Effector memory CD4-positive, alpha-beta T cell (primary cell): ENCODE measurements at regions not wholly inside any gene's neighbourhood (a gene's known extent, or its start where the extent isn't known, plus 50 kb on each side); places are given as distances from the start of the nearest gene placed in this dataset.

Source experiments
- DNase-seq, 3 donors: peaks; one replicate each; pipeline ENCODE4 v3.0.0-alpha.2; 2020
- H3K27ac ChIP-seq: 2 replicates; pipeline ENCODE4 v1.7.0; 2013; ENCODE audit warnings: mild to moderate bottlenecking, low read length, moderate library complexity; ENCODE audit not compliant: insufficient read depth, poor library complexity, severe bottlenecking
- H3K27me3 ChIP-seq: replicated peaks from 2 replicates; pipeline ENCODE4 v1.7.0; 2013; ENCODE audit warnings: mild to moderate bottlenecking, low read length; ENCODE audit not compliant: insufficient read depth, control insufficient read depth, poor library complexity, severe bottlenecking
- H3K36me3 ChIP-seq: 2 replicates; pipeline ENCODE4 v1.7.0; 2013; ENCODE audit warnings: mild to moderate bottlenecking, low read length, moderate library complexity; ENCODE audit not compliant: control insufficient read depth, insufficient read depth
- H3K4me1 ChIP-seq: 2 replicates; pipeline ENCODE4 v1.7.0; 2013; ENCODE audit warnings: low read length, mild to moderate bottlenecking; ENCODE audit not compliant: control insufficient read depth, insufficient read depth, poor library complexity, severe bottlenecking
- H3K4me3 ChIP-seq: 2 replicates; pipeline ENCODE4 v1.7.0; 2013; ENCODE audit warnings: low read length, low read depth, mild to moderate bottlenecking; ENCODE audit not compliant: insufficient read depth, poor library complexity, severe bottlenecking
- H3K9me3 ChIP-seq: 2 replicates; pipeline ENCODE4 v1.7.0; 2013; ENCODE audit warnings: mild to moderate bottlenecking, low read length, moderate library complexity; ENCODE audit not compliant: control insufficient read depth

DNA sequence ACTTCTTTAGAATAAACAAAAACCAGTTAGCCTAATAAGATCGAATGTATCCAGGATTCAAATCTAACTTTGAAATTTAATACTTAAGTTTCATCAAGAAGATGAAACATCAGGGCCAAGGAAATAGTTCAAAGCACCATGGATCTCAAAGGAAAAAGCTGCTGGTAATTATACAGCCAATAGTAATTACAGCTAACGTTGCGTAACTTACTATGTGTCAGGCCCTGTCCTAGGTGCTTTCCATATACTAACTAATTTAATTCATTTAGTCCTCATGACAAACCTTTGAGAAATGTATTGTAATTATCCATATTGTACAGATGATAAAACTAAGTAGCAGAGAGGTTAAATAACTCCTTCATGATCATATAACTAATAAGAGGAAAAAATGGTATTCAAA, 598.6 kb downstream of the NYAP2 start:
- Histone ChIP-seq H3K36me3 (no peaks in the 10 kb centered on the region), H3K27ac (no peak overlapping the region), H3K4me1 (no peaks in the 10 kb centered on the region), H3K9me3 (no peaks in the 10 kb centered on the region), H3K4me3 (no peak overlapping the region), H3K27me3 (no peaks in the 10 kb centered on the region)
- no peak for DNase-seq

DNA sequence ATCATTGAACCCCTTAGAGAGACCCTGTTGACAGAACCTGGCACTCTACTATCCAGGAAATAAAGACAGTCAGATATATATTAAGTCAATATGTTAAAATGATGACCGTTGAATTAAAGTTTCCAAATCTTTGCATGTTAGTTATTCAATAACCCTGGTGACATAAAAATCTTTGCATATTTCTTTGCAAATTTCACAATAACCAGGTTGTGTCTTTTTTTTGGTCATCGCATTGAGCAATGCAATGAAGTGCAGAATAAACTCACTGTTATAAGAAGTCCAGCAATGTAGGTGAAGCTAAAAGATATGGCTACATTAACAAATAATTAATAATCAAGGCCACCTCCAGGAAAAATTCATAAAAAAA, 596.9 kb downstream of the NYAP2 start:
- no peaks in the 10 kb centered on the region for H3K27me3 ChIP-seq
- H3K27ac ChIP-seq = no peak overlapping the region
- H3K9me3 ChIP-seq = no peaks in the 10 kb centered on the region
- DNase-seq = no peak
- H3K4me3 ChIP-seq = no peak overlapping the region
- H3K36me3 ChIP-seq = no peaks in the 10 kb centered on the region
- H3K4me1 ChIP-seq = no peaks in the 10 kb centered on the region

DNA sequence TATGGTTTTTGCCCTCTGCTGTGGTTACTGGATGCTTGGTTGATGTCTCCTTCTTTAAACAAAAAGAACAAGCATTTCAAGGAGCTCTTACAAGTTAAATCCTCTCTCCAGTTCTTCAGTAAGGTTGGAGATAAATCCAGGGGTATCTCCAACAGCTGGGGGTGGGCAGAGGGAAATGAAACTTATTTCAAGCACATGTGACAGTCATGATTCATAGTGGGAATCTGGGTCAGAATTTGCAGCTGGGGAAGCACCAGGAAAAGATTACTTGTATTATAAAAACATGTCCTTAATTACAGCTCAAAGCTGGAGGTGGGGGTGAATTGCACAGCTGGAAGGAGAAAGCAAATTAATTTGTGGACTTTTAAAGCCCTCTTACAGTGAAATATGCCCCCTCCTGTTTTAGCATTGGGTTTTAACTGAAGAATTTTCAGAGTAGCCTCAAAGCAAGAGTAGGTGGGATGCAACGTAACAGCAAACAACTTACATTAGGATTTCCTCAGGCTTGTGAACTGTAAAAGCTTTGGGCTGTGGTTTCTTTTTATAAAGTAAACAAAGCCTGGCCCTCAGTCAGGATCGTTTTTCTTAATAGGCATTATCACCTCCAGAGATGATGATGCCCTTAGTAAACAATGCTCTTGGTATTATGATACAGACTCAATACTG, 596.4 kb downstream of the NYAP2 start:
- no peak for DNase-seq
- H3K27ac ChIP-seq = no peak overlapping the region

DNA sequence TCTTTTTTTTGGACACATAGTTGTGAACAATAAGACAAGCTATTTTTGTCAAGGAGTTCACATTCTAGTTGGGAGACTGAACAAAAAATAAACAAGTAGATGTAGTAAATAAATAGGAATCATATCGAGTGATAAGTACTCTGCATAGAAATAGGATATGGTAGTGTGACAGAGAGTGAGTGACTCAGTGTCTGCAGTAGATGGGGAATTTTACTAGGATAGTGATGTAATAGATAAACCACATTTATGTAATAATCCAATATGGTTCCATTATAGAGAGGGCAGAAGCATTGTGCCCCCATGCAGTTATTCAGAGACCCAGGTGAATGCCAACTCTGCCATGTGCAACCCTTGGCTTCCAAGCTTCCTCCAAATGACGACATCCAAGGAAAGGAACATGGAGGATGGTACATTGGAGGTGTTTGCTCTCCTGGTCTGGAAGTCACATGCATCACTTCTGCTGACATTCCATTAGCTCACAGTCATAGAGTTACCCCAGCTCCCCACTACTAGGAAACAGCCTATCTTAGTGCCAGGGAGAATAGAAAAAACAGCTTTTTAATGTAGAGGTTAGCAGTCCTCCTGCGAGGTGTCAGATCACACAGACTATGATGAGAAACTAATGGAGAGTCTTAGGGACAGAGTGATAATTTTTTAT, 595.4 kb downstream of the NYAP2 start:
- DNase-seq = no peak
- Histone ChIP-seq H3K27ac (no peak overlapping the region), H3K36me3 (no peaks in the 10 kb centered on the region), H3K4me1 (no peaks in the 10 kb centered on the region), H3K27me3 (no peaks in the 10 kb centered on the region), H3K4me3 (no peak overlapping the region), H3K9me3 (no peaks in the 10 kb centered on the region)

More for the DNA sequence above, 596.4 kb downstream of the NYAP2 start:
- Histone ChIP-seq H3K9me3 (no peaks in the 10 kb centered on the region), H3K36me3 (no peaks in the 10 kb centered on the region), H3K4me1 (no peaks in the 10 kb centered on the region), H3K4me3 (no peak overlapping the region), H3K27me3 (no peaks in the 10 kb centered on the region)

DNA sequence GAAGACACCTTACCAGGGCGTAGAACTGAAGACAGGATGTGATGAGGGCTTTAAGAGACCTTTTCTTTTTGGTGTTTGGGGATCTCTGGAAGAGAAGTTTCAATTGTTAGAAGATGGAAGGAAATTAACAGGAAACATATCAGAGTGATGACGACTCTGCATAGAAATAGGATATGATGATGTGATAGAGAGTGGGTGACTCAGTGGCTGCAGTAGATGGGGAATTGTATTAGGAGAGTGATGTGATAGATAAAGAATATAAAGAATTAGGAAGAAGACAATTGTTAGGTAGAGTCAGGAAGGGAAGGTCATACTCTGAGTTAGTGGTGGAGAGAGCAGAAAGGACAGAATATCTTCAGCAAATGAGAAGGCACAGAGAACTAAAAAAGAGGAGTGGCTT, 593.9 kb downstream of the NYAP2 start:
- DNase-seq = no peak
- Histone ChIP-seq H3K4me3 (no peak overlapping the region), H3K9me3 (no peaks in the 10 kb centered on the region), H3K27ac (no peak overlapping the region), H3K4me1 (no peaks in the 10 kb centered on the region), H3K36me3 (no peaks in the 10 kb centered on the region), H3K27me3 (no peaks in the 10 kb centered on the region)

DNA sequence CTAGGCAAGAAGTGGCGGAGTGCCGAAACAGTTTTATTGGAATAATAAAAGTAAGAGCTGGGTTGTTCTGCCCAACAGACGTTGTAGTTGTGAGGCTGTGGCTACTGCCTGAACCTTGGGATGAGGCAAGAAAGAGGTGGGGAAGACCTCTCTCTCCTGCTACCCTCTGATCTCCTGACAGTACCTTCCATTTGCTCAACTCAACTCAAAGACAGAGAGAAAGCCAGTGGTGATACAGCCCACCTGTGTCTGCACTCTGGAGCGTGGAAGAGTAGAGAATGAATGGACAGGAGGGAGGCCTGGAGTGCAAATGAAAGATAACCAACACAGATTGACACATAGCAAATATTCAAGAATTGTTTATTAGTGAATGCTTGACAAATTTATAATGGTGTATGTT, 590.3 kb downstream of the NYAP2 start:
- no peaks in the 10 kb centered on the region for H3K9me3 ChIP-seq
- H3K4me1 ChIP-seq = no peaks in the 10 kb centered on the region
- no peaks in the 10 kb centered on the region for H3K27me3 ChIP-seq
- no peak overlapping the region for H3K4me3 ChIP-seq
- no peaks in the 10 kb centered on the region for H3K36me3 ChIP-seq
- no peak overlapping the region for H3K27ac ChIP-seq
- DNase-seq = no peak

DNA sequence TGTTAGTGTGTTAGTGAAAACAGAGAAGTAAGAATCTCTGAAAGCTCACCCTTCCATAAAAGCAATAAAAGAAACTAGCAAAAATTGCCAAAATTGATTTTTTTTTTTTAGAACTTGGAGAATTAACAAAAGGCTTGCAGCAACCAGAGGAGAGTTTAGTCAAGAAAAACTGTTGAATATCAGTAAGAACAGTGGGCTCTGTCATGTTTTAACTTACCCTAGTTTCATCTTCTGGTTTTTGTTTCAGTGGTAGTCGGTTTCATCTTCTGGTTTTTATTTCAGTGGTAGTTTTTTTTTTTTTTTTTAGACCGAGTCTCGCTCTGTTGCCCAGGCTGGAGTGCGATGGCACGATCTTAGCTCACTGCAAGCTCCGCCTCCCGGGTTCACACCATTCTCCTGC, 580.9 kb downstream of the NYAP2 start:
- Histone ChIP-seq H3K27ac (no peak overlapping the region), H3K27me3 (no peaks in the 10 kb centered on the region), H3K4me1 (no peaks in the 10 kb centered on the region), H3K4me3 (no peak overlapping the region), H3K9me3 (no peaks in the 10 kb centered on the region), H3K36me3 (no peaks in the 10 kb centered on the region)
- no peak for DNase-seq

DNA sequence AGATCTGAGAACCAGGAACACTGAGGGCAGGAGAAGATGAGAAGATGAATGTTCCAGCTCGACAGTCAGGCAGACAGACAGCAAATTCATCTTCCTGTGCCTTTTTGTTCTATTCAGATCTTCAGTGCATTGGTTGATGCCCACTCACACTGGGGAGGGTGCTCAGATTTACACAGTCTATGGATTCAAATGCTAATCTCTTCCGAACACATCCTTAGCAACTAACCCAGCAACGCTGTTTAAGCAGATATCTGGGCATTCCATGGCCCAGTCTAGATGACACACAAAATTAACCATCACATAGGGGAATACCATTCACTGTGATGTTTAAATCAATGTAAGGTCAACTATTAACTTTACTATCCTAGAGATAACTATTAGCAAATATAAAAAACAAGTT, 571.9 kb downstream of the NYAP2 start:
- DNase-seq = no peak
- Histone ChIP-seq H3K4me1 (no peaks in the 10 kb centered on the region), H3K27me3 (no peaks in the 10 kb centered on the region), H3K27ac (no peak overlapping the region), H3K4me3 (no peak overlapping the region), H3K9me3 (no peaks in the 10 kb centered on the region), H3K36me3 (no peaks in the 10 kb centered on the region)

DNA sequence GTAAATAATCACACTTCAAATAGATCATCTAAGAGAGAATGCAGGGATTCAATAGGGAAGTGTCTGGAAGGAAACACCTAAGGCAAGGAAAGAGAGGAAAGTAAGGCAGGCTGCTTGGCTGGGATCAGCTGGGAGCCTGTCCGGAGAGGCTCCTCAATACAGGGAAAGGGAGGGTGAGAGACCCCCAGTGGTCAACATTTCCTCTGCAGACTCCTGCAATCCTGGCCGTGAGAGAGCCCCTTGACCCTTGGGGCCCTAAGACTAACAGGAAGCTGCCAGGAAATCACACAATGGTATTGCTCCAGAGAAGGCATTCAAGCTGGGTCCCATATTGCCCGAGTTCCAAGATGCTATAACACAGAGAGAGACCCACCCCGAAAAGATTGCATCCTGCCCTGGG, 549.4 kb downstream of the NYAP2 start:
- no peak for DNase-seq
- H3K4me1 ChIP-seq = no peaks in the 10 kb centered on the region
- H3K4me3 ChIP-seq = no peak overlapping the region
- no peaks in the 10 kb centered on the region for H3K27me3 ChIP-seq
- H3K9me3 ChIP-seq = no peaks in the 10 kb centered on the region
- H3K27ac ChIP-seq = no peak overlapping the region
- H3K36me3 ChIP-seq = no peaks in the 10 kb centered on the region

DNA sequence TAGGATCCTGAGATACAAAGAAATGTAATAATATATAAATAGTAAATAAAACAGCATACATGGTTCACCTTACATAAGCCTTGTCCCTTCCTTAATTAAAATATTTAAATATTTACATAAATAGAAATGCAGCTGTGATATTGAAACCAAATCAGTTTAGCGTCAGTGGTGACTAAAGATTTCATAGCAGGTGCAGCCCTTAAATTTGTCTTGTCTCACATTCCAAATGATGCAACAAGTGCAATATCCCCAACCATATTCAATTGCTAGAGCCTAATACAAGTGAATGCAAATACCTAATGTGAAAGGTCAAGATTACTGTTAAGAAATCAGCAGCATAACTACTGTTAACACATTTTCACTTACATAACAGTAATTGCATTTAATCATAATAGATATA, 539.5 kb downstream of the NYAP2 start:
- Histone ChIP-seq H3K27ac (no peak overlapping the region), H3K36me3 (no peaks in the 10 kb centered on the region), H3K27me3 (no peaks in the 10 kb centered on the region), H3K4me1 (no peaks in the 10 kb centered on the region), H3K9me3 (no peaks in the 10 kb centered on the region), H3K4me3 (no peak overlapping the region)
- DNase-seq = no peak
